GM23248 (cell line): ENCODE measurements at regions not wholly inside any gene's neighbourhood (a gene's known extent, or its start where the extent isn't known, plus 50 kb on each side); places are given as distances from the start of the nearest gene placed in this dataset.

Experiments used
- EZH2 ChIP-seq: fragments of 200-600 bp; sonication (generic); IDR thresholded peaks from 2 replicates; pipeline ENCODE4 v1.6.1; 2018; ENCODE audit warnings: antibody characterized with exemption, mild to moderate bottlenecking; ENCODE audit not compliant: insufficient read depth, poor library complexity, severe bottlenecking
- EZH2phosphoT487 ChIP-seq: fragments of 200-600 bp; sonication (generic); IDR thresholded peaks from 2 replicates; pipeline ENCODE4 v1.6.1; 2018; ENCODE audit warnings: antibody characterized with exemption, moderate library complexity, mild to moderate bottlenecking, low read depth; ENCODE audit not compliant: insufficient read depth

- TF ChIP-seq EZH2 (no peak), EZH2phosphoT487 (no peak)
These were observed 56.2 kb upstream of the PPP2R2D start for GRCh38 chr10:131844529-131845084.
